ENCODE measurements at regions not wholly inside any gene's neighbourhood (a gene's known extent, or its start where the extent isn't known, plus 50 kb on each side); places are given as distances from the start of the nearest gene placed in this dataset.

DNA sequence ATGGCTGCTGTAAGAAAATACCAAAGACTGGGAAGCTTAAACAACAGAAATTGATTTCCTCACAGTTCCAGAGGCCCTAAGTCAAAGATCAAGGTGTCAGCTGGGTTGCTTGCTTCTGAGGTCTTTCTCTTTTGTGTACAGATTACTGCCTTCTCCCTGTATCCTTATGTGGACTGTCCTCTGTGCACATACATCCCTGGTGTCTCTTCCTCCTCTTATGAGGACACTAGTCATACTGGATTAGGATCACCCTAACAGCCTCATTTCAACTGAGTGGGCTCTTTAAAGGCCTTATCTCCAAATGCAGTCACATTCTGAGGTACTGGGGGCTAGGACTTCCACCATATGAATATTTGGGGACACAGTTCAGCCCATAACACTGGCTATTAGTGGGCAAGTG, 130.0 kb upstream of the DTNBP1 start:
- Histone ChIP-seq H3K36me3 (ENCODE audit: control insufficient read depth in 2 of 3, insufficient read depth in 3 of 3, low read length in 3 of 3) (no peaks in the 10 kb centered on the region), H3K4me3 (ENCODE audit: low read length in 3 of 3) (no peak overlapping the region), H3K9me3 (ENCODE audit: control insufficient read depth in 2 of 3, insufficient read depth in 1 of 3, low read length in 3 of 3) (peaks cover 0 to under 1% (median 0%) of the 10 kb centered on the region in 3 donors), H3K27me3 (ENCODE audit: control insufficient read depth, insufficient read depth, low read length) (no peaks in the 10 kb centered on the region), H3K9ac (ENCODE audit: low read length in 3 of 3) (no peak overlapping the region), H3K4me1 (ENCODE audit: control insufficient read depth in 2 of 3, insufficient read depth in 2 of 3, low read depth in 1 of 3, low read length in 3 of 3) (peaks cover 0 to 16% (median 4%) of the 10 kb centered on the region in 3 donors), H3K27ac (ENCODE audit: low read depth in 2 of 2, low read length in 2 of 2) (no peak overlapping the region)
- no peak for FAIRE-seq
- DNase-seq = no peak
- intact Hi-C loops (cut with DNase I) = no loop called here
- TF ChIP-seq, protein P1, sequence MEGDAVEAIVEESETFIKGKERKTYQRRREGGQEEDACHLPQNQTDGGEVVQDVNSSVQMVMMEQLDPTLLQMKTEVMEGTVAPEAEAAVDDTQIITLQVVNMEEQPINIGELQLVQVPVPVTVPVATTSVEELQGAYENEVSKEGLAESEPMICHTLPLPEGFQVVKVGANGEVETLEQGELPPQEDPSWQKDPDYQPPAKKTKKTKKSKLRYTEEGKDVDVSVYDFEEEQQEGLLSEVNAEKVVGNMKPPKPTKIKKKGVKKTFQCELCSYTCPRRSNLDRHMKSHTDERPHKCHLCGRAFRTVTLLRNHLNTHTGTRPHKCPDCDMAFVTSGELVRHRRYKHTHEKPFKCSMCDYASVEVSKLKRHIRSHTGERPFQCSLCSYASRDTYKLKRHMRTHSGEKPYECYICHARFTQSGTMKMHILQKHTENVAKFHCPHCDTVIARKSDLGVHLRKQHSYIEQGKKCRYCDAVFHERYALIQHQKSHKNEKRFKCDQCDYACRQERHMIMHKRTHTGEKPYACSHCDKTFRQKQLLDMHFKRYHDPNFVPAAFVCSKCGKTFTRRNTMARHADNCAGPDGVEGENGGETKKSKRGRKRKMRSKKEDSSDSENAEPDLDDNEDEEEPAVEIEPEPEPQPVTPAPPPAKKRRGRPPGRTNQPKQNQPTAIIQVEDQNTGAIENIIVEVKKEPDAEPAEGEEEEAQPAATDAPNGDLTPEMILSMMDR (IDR thresholded peaks at IDR 0.05; ENCODE audit: borderline replicate concordance, extremely low read depth, insufficient read depth) = no peak

DNA sequence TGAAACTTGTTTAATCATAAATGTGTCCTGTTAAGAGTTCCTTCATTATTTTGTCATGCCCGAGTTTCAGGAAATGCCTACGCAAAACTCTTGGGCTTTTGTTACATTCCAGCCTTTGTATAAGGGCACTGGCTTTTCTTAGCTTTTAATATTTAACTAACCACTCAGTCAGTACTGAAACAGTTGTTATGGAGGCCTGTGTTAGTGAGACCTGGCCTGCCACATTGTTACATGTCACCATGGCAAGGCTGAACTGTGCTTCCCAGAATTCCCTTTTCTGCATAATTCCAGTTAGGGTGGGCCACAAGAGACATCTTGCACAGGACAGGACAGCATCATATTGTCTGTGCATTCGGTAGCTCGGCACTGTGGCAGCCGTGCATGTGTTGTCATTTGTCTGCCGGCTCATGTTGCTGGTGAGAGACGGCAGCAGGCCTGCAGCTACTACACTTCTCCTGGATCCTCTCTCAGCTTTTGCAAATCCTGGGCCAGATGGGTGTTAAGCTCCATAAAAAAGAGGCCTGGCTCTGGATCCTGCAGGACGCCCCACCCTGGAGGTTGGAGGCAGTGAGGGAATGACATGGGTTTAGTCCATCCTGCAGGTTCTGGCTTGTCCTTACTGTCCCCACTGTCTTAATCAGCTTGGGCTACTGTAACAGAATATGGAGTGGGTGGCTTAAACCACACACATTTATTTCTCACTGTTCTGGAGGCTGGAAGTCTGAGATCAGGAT, 128.8 kb upstream of the DTNBP1 start:
- Histone ChIP-seq H3K27ac (ENCODE audit: low read depth in 2 of 2, low read length in 2 of 2) (peak overlapping the region; percentile 43 to 65), H3K4me3 (ENCODE audit: low read length in 3 of 3) (no peak overlapping the region), H3K9me3 (ENCODE audit: control insufficient read depth in 2 of 3, insufficient read depth in 1 of 3, low read length in 3 of 3) (no peaks in the 10 kb centered on the region), H3K36me3 (ENCODE audit: control insufficient read depth in 2 of 3, insufficient read depth in 3 of 3, low read length in 3 of 3) (no peaks in the 10 kb centered on the region), H3K9ac (ENCODE audit: low read length in 3 of 3) (no peak overlapping the region), H3K4me1 (ENCODE audit: control insufficient read depth in 2 of 3, insufficient read depth in 2 of 3, low read depth in 1 of 3, low read length in 3 of 3) (peaks cover 0 to 16% (median 4%) of the 10 kb centered on the region in 3 donors), H3K27me3 (ENCODE audit: control insufficient read depth, insufficient read depth, low read length) (no peaks in the 10 kb centered on the region)
- DNase-seq (peak; percentile 50 to 80 (median 65)), FAIRE-seq (peak; percentile 57)
- intact Hi-C loops (cut with DNase I) = no loop called here
- TF ChIP-seq, protein P1 (IDR thresholded peaks at IDR 0.05; ENCODE audit: borderline replicate concordance, extremely low read depth, insufficient read depth) = no peak

DNA sequence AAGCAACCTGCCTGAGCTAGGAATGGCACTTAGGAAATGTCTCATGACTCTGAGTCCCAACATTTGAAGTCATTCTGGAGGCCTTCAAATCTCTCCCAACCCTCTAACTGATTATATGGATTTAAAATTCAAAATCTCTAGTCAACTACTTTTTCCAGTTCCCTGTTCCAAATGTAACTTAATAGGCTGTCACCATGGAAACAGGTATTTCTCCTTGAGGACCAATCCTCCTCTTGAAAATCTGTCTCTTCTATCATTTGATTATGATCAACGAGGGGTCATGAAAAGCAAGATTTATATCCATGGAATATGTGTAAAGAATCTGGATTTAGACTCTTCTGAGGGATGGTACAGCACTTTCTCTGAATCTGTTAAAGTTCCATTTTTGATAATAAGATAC, 127.3 kb upstream of the DTNBP1 start:
- Histone ChIP-seq H3K27me3 (ENCODE audit: control insufficient read depth, insufficient read depth, low read length) (no peaks in the 10 kb centered on the region), H3K4me1 (ENCODE audit: control insufficient read depth in 2 of 3, insufficient read depth in 2 of 3, low read depth in 1 of 3, low read length in 3 of 3) (peaks cover 0 to 16% (median 4%) of the 10 kb centered on the region in 3 donors), H3K9ac (ENCODE audit: low read length in 3 of 3) (no peak overlapping the region), H3K36me3 (ENCODE audit: control insufficient read depth in 2 of 3, insufficient read depth in 3 of 3, low read length in 3 of 3) (no peaks in the 10 kb centered on the region), H3K4me3 (ENCODE audit: low read length in 3 of 3) (no peak overlapping the region), H3K27ac (ENCODE audit: low read depth in 2 of 2, low read length in 2 of 2) (no peak overlapping the region), H3K9me3 (ENCODE audit: control insufficient read depth in 2 of 3, insufficient read depth in 1 of 3, low read length in 3 of 3) (no peaks in the 10 kb centered on the region)
- intact Hi-C loops (cut with DNase I) = no loop called here
- DNase-seq (no peak), FAIRE-seq (no peak)
- TF ChIP-seq, protein P1 (IDR thresholded peaks at IDR 0.05; ENCODE audit: borderline replicate concordance, extremely low read depth, insufficient read depth) = no peak

Measured in kidney (tissue), 13 donors.